ENCODE measurements at regions not wholly inside any gene's neighbourhood (a gene's known extent, or its start where the extent isn't known, plus 50 kb on each side); places are given as distances from the start of the nearest gene placed in this dataset.

DNA sequence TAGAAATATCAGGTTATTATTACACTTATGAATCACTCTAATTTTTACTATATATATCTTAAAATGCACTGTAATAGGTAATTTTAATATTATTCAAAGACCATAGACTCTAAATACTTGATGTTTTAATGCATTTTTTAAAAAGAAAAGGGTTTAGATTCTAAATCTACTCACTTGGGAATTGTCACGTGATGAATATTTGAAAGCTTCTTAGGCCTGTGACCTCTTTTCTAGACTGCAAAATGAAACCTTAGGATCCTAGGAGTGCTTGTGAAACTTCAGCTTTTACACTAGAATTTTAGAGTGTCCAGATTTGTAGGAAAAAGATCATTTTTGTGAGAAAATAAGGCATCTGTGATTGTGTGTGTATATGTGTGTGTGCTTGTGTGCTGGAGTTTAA lies 318.0 kb downstream of the HTR1B start (continued):
- TF ChIP-seq XRCC5 (optimal IDR thresholded peaks at IDR 0.05; ENCODE audit: low read length) = no peak
- TF ChIP-seq SP140L (CRISPR knock-in tag; IDR thresholded peaks at IDR 0.05; ENCODE audit: borderline replicate concordance) = no peak
- TF ChIP-seq ZNF841 (CRISPR knock-in tag; IDR thresholded peaks at IDR 0.05; ENCODE audit: borderline replicate concordance) = no peak
- no peak for TF ChIP-seq HIVEP1 (CRISPR knock-in tag; IDR thresholded peaks at IDR 0.05)
- TF ChIP-seq, protein P1, sequence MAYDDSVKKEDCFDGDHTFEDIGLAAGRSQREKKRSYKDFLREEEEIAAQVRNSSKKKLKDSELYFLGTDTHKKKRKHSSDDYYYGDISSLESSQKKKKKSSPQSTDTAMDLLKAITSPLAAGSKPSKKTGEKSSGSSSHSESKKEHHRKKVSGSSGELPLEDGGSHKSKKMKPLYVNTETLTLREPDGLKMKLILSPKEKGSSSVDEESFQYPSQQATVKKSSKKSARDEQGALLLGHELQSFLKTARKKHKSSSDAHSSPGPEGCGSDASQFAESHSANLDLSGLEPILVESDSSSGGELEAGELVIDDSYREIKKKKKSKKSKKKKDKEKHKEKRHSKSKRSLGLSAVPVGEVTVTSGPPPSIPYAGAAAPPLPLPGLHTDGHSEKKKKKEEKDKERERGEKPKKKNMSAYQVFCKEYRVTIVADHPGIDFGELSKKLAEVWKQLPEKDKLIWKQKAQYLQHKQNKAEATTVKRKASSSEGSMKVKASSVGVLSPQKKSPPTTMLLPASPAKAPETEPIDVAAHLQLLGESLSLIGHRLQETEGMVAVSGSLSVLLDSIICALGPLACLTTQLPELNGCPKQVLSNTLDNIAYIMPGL (CRISPR knock-in tag; IDR thresholded peaks at IDR 0.05; ENCODE audit: borderline replicate concordance in 1 of 2, low read depth in 1 of 2) = no peak
- TF ChIP-seq, protein P2, sequence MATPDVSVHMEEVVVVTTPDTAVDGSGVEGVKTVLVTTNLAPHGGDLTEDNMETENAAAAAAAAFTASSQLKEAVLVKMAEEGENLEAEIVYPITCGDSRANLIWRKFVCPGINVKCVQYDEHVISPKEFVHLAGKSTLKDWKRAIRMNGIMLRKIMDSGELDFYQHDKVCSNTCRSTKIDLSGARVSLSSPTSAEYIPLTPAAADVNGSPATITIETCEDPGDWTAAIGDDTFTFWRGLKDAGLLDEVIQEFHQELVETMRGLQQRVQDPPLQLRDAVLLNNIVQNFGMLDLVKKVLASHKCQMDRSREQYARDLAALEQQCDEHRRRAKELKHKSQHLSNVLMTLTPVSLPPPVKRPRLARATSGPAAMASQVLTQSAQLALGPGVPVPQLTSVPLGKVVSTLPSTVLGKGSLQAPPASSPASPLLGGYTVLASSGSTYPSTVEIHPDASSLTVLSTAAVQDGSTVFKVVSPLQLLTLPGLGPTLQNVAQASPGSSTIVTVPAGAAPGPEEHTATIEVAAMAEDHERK (CRISPR knock-in tag; IDR thresholded peaks at IDR 0.05; ENCODE audit: low read depth) = no peak
- TF ChIP-seq MXD4 (CRISPR knock-in tag; IDR thresholded peaks at IDR 0.05) = no peak
- TF ChIP-seq SMARCE1 (IDR thresholded peaks at IDR 0.05; ENCODE audit: borderline replicate concordance) = no peak
- no peak for TF ChIP-seq HIC2 (CRISPR knock-in tag; IDR thresholded peaks at IDR 0.05; ENCODE audit: low read depth)
- TF ChIP-seq, protein P3, sequence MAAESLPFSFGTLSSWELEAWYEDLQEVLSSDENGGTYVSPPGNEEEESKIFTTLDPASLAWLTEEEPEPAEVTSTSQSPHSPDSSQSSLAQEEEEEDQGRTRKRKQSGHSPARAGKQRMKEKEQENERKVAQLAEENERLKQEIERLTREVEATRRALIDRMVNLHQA (CRISPR knock-in tag; IDR thresholded peaks at IDR 0.05) = no peak

Data from HepG2 (cell line).